ENCODE measurements at regions not wholly inside any gene's neighbourhood (a gene's known extent, or its start where the extent isn't known, plus 50 kb on each side); places are given as distances from the start of the nearest gene placed in this dataset.

GRCh38 chr17:77753691-77754245 is 204.7 kb upstream of the TNRC6C start:
- no peak overlapping the region for H3K27ac ChIP-seq
- DNase-seq, result no peak
- 90 to 93% methylated on average over 11 to 12 of the region's 12 CpGs for WGBS, 2 donors

GRCh38 chr17:77754956-77755355 is 203.5 kb upstream of the TNRC6C start:
- no peak overlapping the region for H3K27ac ChIP-seq
- no peak overlapping the region for H3K4me3 ChIP-seq
- WGBS, 2 donors, result 83 to 97% methylated on average over 4 to 5 of the region's 5 CpGs
- DNase-seq (peak in 1 of 2 donors; percentile 2), ATAC-seq (ENCODE audit: low FRiP score in 2 of 2) (no peak)
- peaks cover 0 to 3% (median 0%) of the 10 kb centered on the region in 4 donors for H3K9me3 ChIP-seq
- no peaks in the 10 kb centered on the region for H3K36me3 ChIP-seq
- TF ChIP-seq POLR2AphosphoS5 (IDR thresholded peaks at IDR 0.05) (no peak), POLR2A (IDR thresholded peaks at IDR 0.05) (no peak), CTCF (IDR thresholded peaks at IDR 0.05) (no peak), EP300 (IDR thresholded peaks at IDR 0.05) (no peak)
- H3K27me3 ChIP-seq, result no peaks in the 10 kb centered on the region
- H3K4me1 ChIP-seq, result no peaks in the 10 kb centered on the region

More at GRCh38 chr17:77753691-77754245, 204.7 kb upstream of the TNRC6C start:
- no peaks in the 10 kb centered on the region for H3K36me3 ChIP-seq
- H3K27me3 ChIP-seq, result no peaks in the 10 kb centered on the region
- TF ChIP-seq POLR2A (IDR thresholded peaks at IDR 0.05), result no peak
- TF ChIP-seq EP300 (IDR thresholded peaks at IDR 0.05), result no peak
- TF ChIP-seq CTCF (IDR thresholded peaks at IDR 0.05), result no peak
- no peak for TF ChIP-seq POLR2AphosphoS5 (IDR thresholded peaks at IDR 0.05)
- H3K4me1 ChIP-seq, result no peaks in the 10 kb centered on the region
- H3K4me3 ChIP-seq, result no peak overlapping the region
- no peak for ATAC-seq (ENCODE audit: low FRiP score in 2 of 2)
- peaks cover 0 to 3% (median 0%) of the 10 kb centered on the region in 4 donors for H3K9me3 ChIP-seq

GRCh38 chr17:77755410-77755963 is 203.0 kb upstream of the TNRC6C start:
- Histone ChIP-seq H3K9me3 (peaks cover 0 to 3% (median 0%) of the 10 kb centered on the region in 4 donors), H3K36me3 (no peaks in the 10 kb centered on the region), H3K27me3 (no peaks in the 10 kb centered on the region), H3K27ac (no peak overlapping the region), H3K4me3 (no peak overlapping the region), H3K4me1 (no peaks in the 10 kb centered on the region)
- TF ChIP-seq CTCF (IDR thresholded peaks at IDR 0.05) (no peak), EP300 (IDR thresholded peaks at IDR 0.05) (no peak), POLR2A (IDR thresholded peaks at IDR 0.05) (no peak), POLR2AphosphoS5 (IDR thresholded peaks at IDR 0.05) (no peak)
- no peak for ATAC-seq (ENCODE audit: low FRiP score in 2 of 2)
- WGBS, 2 donors, result 94 to 100% methylated on average over 6 to 9 of the region's 9 CpGs
- peak in 1 of 2 donors; percentile 6 for DNase-seq

GRCh38 chr17:77756028-77756427 is 202.5 kb upstream of the TNRC6C start:
- DNase-seq (no peak), ATAC-seq (ENCODE audit: low FRiP score in 2 of 2) (no peak)
- Histone ChIP-seq H3K4me3 (no peak overlapping the region), H3K36me3 (no peaks in the 10 kb centered on the region), H3K27me3 (no peaks in the 10 kb centered on the region), H3K4me1 (no peaks in the 10 kb centered on the region), H3K9me3 (peaks cover 0 to 3% (median 0%) of the 10 kb centered on the region in 4 donors), H3K27ac (no peak overlapping the region)
- TF ChIP-seq POLR2A (IDR thresholded peaks at IDR 0.05) (no peak), EP300 (IDR thresholded peaks at IDR 0.05) (no peak), POLR2AphosphoS5 (IDR thresholded peaks at IDR 0.05) (no peak), CTCF (IDR thresholded peaks at IDR 0.05) (no peak)
- WGBS, 2 donors, result 89 to 91% methylated on average over 3 to 5 of the region's 5 CpGs

Measured in upper lobe of left lung (tissue), 6 donors.